Astrocyte (in vitro differentiated cells and primary cell): ENCODE measurements at regions not wholly inside any gene's neighbourhood (a gene's known extent, or its start where the extent isn't known, plus 50 kb on each side); places are given as distances from the start of the nearest gene placed in this dataset.

Experiments used
- DNase-seq: peaks from one replicate; pipeline ENCODE4 v3.0.0-alpha.2; 2010; ENCODE audit warnings: low read depth
- FAIRE-seq: peaks from 2 replicates; lab custom pipeline; 2011; peaks lifted over from hg19 to GRCh38; lab: Jason Lieb, UNC
- H2AFZ ChIP-seq: 2 replicates; pipeline ENCODE4 v1.6.0; 2012; ENCODE audit warnings: low read depth, low read length, inconsistent platforms
- H3K27ac ChIP-seq: 2 replicates; pipeline ENCODE4 v1.5.1; 2011; ENCODE audit warnings: low read depth, low read length, inconsistent platforms
- H3K27me3 ChIP-seq: 2 replicates; pipeline ENCODE4 v1.6.0; 2011; ENCODE audit warnings: low read length, inconsistent platforms; ENCODE audit not compliant: insufficient read depth
- H3K36me3 ChIP-seq: 2 replicates; pipeline ENCODE4 v1.5.1; 2011; ENCODE audit warnings: low read length, inconsistent platforms; ENCODE audit not compliant: insufficient read depth
- H3K4me1 ChIP-seq: 2 replicates; pipeline ENCODE4 v1.5.1; 2011; ENCODE audit warnings: low read length, inconsistent platforms; ENCODE audit not compliant: insufficient read depth
- H3K4me2 ChIP-seq: 2 replicates; pipeline ENCODE4 v1.6.0; 2012; ENCODE audit warnings: low read length, inconsistent platforms
- H3K4me3 ChIP-seq: 2 replicates; pipeline ENCODE4 v1.5.1; 2011; ENCODE audit warnings: low read depth, mild to moderate bottlenecking, low read length, inconsistent platforms; ENCODE audit not compliant: insufficient read depth
- H3K79me2 ChIP-seq: 2 replicates; pipeline ENCODE4 v1.6.0; 2012; ENCODE audit warnings: mild to moderate bottlenecking, low read length, inconsistent platforms; ENCODE audit not compliant: insufficient read depth
- H3K9ac ChIP-seq: 2 replicates; pipeline ENCODE4 v1.6.0; 2012; ENCODE audit warnings: mild to moderate bottlenecking, low read length, inconsistent platforms
- H3K9me3 ChIP-seq: 2 replicates; pipeline ENCODE4 v1.5.1; 2012; ENCODE audit warnings: low read depth, mild to moderate bottlenecking, low read length, inconsistent platforms; ENCODE audit not compliant: insufficient read depth
- H4K20me1 ChIP-seq: 2 replicates; pipeline ENCODE4 v1.6.0; 2012; ENCODE audit warnings: low read length, inconsistent platforms; ENCODE audit not compliant: insufficient read depth
- H3K27ac Mint-ChIP-seq: one replicate; pipeline ENCODE4 v1.8.0; 2021; ENCODE audit warnings: mild to moderate bottlenecking, mixed read lengths; ENCODE audit not compliant: unreplicated experiment
- H3K27me3 Mint-ChIP-seq: one replicate; pipeline ENCODE4 v1.8.0; 2021; ENCODE audit warnings: low read depth, mixed read lengths; ENCODE audit not compliant: unreplicated experiment
- H3K36me3 Mint-ChIP-seq: one replicate; pipeline ENCODE4 v1.8.0; 2021; ENCODE audit warnings: low read depth, mixed read lengths; ENCODE audit not compliant: unreplicated experiment
- H3K4me1 Mint-ChIP-seq: one replicate; pipeline ENCODE4 v1.8.0; 2021; ENCODE audit warnings: low read depth, mixed read lengths; ENCODE audit not compliant: unreplicated experiment
- H3K4me3 Mint-ChIP-seq: one replicate; pipeline ENCODE4 v1.8.0; 2021; ENCODE audit warnings: mild to moderate bottlenecking, moderate library complexity, mixed read lengths; ENCODE audit not compliant: unreplicated experiment
- H3K9me3 Mint-ChIP-seq: one replicate; pipeline ENCODE4 v1.8.0; 2021; ENCODE audit warnings: mild to moderate bottlenecking, mixed read lengths; ENCODE audit not compliant: unreplicated experiment
- CTCF ChIP-seq: IDR thresholded peaks from 2 replicates; pipeline ENCODE4 v1.5.1; 2011; ENCODE audit warnings: low read depth, mild to moderate bottlenecking, inconsistent platforms, low read length, moderate library complexity; ENCODE audit not compliant: insufficient read depth
- EZH2 ChIP-seq: IDR thresholded peaks from 2 replicates; pipeline ENCODE4 v1.6.1; 2012; ENCODE audit warnings: mild to moderate bottlenecking, low read length, inconsistent platforms; ENCODE audit not compliant: insufficient read depth

- Mint-ChIP-seq H3K4me1 (no peaks in the 10 kb centered on the region), H3K4me3 (no peak overlapping the region), H3K27ac (no peak overlapping the region), H3K27me3 (no peaks in the 10 kb centered on the region), H3K36me3 (no peaks in the 10 kb centered on the region), H3K9me3 (peaks cover 18% of the 10 kb centered on the region)
- Histone ChIP-seq H3K9ac (no peak overlapping the region), H3K79me2 (no peaks in the 10 kb centered on the region), H3K27me3 (no peaks in the 10 kb centered on the region), H4K20me1 (no peaks in the 10 kb centered on the region), H3K9me3 (peaks cover 2% of the 10 kb centered on the region), H3K4me3 (no peak overlapping the region), H3K4me2 (no peak overlapping the region), H2AFZ (no peak overlapping the region), H3K27ac (no peak overlapping the region), H3K36me3 (no peaks in the 10 kb centered on the region), H3K4me1 (no peaks in the 10 kb centered on the region)
- DNase-seq, result no peak
- no peak for TF ChIP-seq EZH2
- TF ChIP-seq CTCF, result no peak
- no peak for FAIRE-seq
Measured at GRCh38 chr7:56174875-56175760, 58.9 kb upstream of the NUPR2 start.

GRCh38 chr7:56174346-56174874 is 58.2 kb upstream of the NUPR2 start:
- no peak overlapping the region for H3K4me2 ChIP-seq
- H3K36me3 ChIP-seq, result no peaks in the 10 kb centered on the region
- Mint-ChIP-seq H3K4me1 (no peaks in the 10 kb centered on the region), H3K4me3 (no peak overlapping the region), H3K9me3 (peaks cover 18% of the 10 kb centered on the region), H3K27me3 (no peaks in the 10 kb centered on the region), H3K36me3 (no peaks in the 10 kb centered on the region), H3K27ac (no peak overlapping the region)
- H3K9me3 ChIP-seq, result peaks cover 2% of the 10 kb centered on the region
- no peaks in the 10 kb centered on the region for H4K20me1 ChIP-seq
- FAIRE-seq, result no peak
- no peaks in the 10 kb centered on the region for H3K79me2 ChIP-seq
- TF ChIP-seq EZH2 (no peak), CTCF (no peak)
- no peak overlapping the region for H3K4me3 ChIP-seq
- H2AFZ ChIP-seq, result no peak overlapping the region
- H3K4me1 ChIP-seq, result no peaks in the 10 kb centered on the region
- DNase-seq, result no peak
- no peak overlapping the region for H3K27ac ChIP-seq
- no peak overlapping the region for H3K9ac ChIP-seq
- no peaks in the 10 kb centered on the region for H3K27me3 ChIP-seq
